Breast epithelium (tissue), 3 donors: ENCODE measurements at regions not wholly inside any gene's neighbourhood (a gene's known extent, or its start where the extent isn't known, plus 50 kb on each side); places are given as distances from the start of the nearest gene placed in this dataset.

Experiments
- POLR2AphosphoS5 ChIP-seq, 3 donors: sonication (generic); formaldehyde crosslinking; IDR thresholded peaks; one replicate each; pipeline ENCODE4 v1.6.1; 2017; ENCODE audit warnings: antibody characterized with exemption in 3 of 3
- TF ChIP-seq, protein P1 (sequence below), 3 donors: fragments of 450-650 bp; IDR thresholded peaks; one replicate each; pipeline ENCODE4 v1.5.1; 2016 to 2017; ENCODE audit warnings: antibody characterized with exemption in 3 of 3, mild to moderate bottlenecking in 3 of 3, moderate library complexity in 3 of 3

DNA sequence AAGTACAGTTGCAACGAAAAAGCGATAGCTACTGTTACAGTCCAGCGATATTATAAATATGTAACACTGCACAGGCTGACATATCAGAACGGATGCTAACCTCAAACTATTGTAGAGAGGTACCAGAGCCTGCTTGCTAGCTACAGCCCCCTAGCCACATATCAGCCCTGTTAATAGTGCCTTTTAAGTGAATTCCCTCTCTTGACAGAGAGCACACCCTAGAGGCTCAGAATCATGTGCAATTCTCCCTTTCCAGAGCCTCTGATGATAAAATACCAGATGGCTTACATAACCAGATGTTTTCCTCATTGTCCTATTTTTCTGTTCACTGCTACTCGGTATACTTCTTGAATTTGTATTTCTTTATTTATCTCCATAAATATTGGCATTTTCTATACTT lies 960.7 kb upstream of the CELF2 start:
- TF ChIP-seq, protein P1, sequence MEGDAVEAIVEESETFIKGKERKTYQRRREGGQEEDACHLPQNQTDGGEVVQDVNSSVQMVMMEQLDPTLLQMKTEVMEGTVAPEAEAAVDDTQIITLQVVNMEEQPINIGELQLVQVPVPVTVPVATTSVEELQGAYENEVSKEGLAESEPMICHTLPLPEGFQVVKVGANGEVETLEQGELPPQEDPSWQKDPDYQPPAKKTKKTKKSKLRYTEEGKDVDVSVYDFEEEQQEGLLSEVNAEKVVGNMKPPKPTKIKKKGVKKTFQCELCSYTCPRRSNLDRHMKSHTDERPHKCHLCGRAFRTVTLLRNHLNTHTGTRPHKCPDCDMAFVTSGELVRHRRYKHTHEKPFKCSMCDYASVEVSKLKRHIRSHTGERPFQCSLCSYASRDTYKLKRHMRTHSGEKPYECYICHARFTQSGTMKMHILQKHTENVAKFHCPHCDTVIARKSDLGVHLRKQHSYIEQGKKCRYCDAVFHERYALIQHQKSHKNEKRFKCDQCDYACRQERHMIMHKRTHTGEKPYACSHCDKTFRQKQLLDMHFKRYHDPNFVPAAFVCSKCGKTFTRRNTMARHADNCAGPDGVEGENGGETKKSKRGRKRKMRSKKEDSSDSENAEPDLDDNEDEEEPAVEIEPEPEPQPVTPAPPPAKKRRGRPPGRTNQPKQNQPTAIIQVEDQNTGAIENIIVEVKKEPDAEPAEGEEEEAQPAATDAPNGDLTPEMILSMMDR (IDR thresholded peaks at IDR 0.05), result no peak
- no peak for TF ChIP-seq POLR2AphosphoS5 (IDR thresholded peaks at IDR 0.05)
